ENCODE measurements at regions not wholly inside any gene's neighbourhood (a gene's known extent, or its start where the extent isn't known, plus 50 kb on each side); places are given as distances from the start of the nearest gene placed in this dataset.

DNA sequence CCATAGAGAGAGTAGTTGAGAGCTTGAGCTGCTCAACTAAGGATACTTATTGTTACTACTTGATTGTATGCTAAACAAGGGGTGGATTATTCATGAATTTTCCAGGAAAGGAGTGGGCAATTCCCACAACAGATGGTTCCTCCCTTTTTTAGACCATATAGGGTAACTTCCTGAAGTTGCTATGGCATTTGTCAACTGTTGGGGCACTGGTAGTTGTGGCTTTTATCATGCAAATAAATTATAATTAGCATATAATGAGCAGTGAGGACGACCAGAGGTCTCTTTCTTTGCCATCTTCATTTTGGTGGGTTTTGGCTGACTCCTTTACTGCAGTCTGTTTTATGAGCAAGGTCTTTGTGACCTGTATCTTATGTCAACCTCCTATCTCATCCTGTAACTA lies 1403.5 kb upstream of the PABPC4L start:
- WGBS, 5 donors = 18 to 50% (median 23%) methylated on average over 1 of the region's 1 CpG
- no peaks in the 10 kb centered on the region for H3K4me1 ChIP-seq
- intact Hi-C loops (cut with DNase I; ENCODE audit: low total_unique reads) = no loop called here
- H3K27ac ChIP-seq = no peak overlapping the region
- DNase-seq = no peak
- H3K4me3 ChIP-seq = no peak overlapping the region
- H3K27me3 ChIP-seq (replicated peaks in 1 of 7) = no peaks in the 10 kb centered on the region
- peaks cover 0 to 30% (median 19%) of the 10 kb centered on the region in 8 donors for H3K9me3 ChIP-seq
- TF ChIP-seq, protein P1, sequence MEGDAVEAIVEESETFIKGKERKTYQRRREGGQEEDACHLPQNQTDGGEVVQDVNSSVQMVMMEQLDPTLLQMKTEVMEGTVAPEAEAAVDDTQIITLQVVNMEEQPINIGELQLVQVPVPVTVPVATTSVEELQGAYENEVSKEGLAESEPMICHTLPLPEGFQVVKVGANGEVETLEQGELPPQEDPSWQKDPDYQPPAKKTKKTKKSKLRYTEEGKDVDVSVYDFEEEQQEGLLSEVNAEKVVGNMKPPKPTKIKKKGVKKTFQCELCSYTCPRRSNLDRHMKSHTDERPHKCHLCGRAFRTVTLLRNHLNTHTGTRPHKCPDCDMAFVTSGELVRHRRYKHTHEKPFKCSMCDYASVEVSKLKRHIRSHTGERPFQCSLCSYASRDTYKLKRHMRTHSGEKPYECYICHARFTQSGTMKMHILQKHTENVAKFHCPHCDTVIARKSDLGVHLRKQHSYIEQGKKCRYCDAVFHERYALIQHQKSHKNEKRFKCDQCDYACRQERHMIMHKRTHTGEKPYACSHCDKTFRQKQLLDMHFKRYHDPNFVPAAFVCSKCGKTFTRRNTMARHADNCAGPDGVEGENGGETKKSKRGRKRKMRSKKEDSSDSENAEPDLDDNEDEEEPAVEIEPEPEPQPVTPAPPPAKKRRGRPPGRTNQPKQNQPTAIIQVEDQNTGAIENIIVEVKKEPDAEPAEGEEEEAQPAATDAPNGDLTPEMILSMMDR (IDR thresholded peaks at IDR 0.05 in 8 of 11, conservative IDR thresholded peaks at IDR 0.05 in 3 of 11) = no peak
- TF ChIP-seq POLR2AphosphoS5 (IDR thresholded peaks at IDR 0.05) (no peak), POLR2A (IDR thresholded peaks at IDR 0.05) (no peak)
- no peaks in the 10 kb centered on the region for H3K36me3 ChIP-seq

DNA sequence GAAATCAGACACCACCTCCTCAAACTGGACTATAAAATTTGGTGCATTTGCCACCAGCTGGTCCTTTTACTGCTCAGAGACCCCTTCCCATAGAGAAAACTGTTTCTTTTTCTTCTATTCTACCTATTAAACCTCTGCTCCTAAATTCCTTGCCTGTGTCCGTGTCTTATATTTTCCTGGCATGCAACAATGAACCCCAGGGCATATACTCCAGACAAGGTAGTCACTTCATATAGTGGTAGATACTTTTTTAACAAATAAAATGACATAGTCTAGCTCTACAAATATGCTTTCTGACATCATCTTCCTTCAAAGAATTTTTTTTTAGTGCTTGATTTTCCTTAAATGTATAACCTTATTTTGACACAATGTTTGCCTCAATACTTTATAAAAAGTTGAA lies 1402.9 kb upstream of the PABPC4L start:
- Histone ChIP-seq H3K9me3 (peaks cover 0 to 36% (median 25%) of the 10 kb centered on the region in 8 donors), H3K27me3 (replicated peaks in 1 of 7) (no peaks in the 10 kb centered on the region), H3K27ac (no peak overlapping the region), H3K36me3 (no peaks in the 10 kb centered on the region), H3K4me3 (no peak overlapping the region), H3K4me1 (no peaks in the 10 kb centered on the region)
- intact Hi-C loops (cut with DNase I; ENCODE audit: low total_unique reads) = no loop called here
- TF ChIP-seq, protein P1 (IDR thresholded peaks at IDR 0.05 in 8 of 11, conservative IDR thresholded peaks at IDR 0.05 in 3 of 11) = no peak
- TF ChIP-seq POLR2A (IDR thresholded peaks at IDR 0.05) = no peak
- TF ChIP-seq POLR2AphosphoS5 (IDR thresholded peaks at IDR 0.05) = no peak
- 63 to 94% (median 78%) methylated on average over 1 of the region's 1 CpG for WGBS, 5 donors
- no peak for DNase-seq

DNA sequence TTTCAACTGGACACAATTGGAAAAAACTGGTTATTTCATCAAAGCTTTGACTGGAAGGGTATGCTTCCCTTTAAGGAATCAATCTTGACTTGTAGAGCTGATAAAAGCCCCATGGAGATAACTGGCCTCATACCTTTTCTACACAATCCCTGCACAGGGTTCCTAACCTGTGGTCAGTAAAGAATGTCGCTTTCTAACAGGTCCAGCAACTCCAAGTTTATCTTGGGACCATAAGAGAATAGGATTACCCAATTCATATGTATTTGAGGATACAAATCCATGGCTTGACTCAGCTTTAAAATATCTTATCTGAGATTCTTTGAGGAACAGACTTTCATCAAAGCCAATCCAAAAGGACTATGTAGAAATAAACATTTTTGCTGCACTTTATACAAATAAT lies 1399.8 kb upstream of the PABPC4L start:
- Histone ChIP-seq H3K27me3 (replicated peaks in 1 of 7) (no peaks in the 10 kb centered on the region), H3K36me3 (no peaks in the 10 kb centered on the region), H3K4me3 (no peak overlapping the region), H3K9me3 (peaks cover 0 to 62% (median 52%) of the 10 kb centered on the region in 8 donors), H3K27ac (no peak overlapping the region), H3K4me1 (no peaks in the 10 kb centered on the region)
- WGBS, 5 donors = 38 to 77% (median 53%) methylated on average over 1 of the region's 1 CpG
- intact Hi-C loops (cut with DNase I; ENCODE audit: low total_unique reads) = no loop called here
- no peak for TF ChIP-seq POLR2AphosphoS5 (IDR thresholded peaks at IDR 0.05)
- TF ChIP-seq, protein P1 (IDR thresholded peaks at IDR 0.05 in 8 of 11, conservative IDR thresholded peaks at IDR 0.05 in 3 of 11) = no peak
- TF ChIP-seq POLR2A (IDR thresholded peaks at IDR 0.05) = no peak
- DNase-seq = no peak

DNA sequence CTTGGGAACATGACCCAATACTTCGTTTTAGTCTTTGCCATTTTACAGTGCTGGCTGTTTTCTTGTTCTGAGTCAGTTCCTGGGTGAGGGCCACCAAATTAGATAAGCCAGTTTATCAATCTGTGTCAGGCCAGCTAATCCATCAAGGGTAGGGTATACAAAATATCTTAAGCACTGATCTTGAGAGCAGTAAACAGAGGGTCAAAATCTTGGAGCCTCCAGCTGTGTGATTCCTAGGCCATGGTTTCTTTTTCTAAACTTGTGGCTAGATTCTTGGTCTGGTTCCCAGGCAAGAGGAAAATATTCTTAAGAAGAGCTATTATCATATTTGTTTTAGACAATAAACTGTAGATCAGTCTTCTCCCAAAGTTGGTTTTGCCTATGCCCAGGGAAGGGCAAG lies 1396.6 kb upstream of the PABPC4L start:
- intact Hi-C loops (cut with DNase I; ENCODE audit: low total_unique reads) = no loop called here
- 36 to 48% (median 40%) methylated on average over 1 of the region's 1 CpG for WGBS, 5 donors

More for the DNA sequence above, 1396.6 kb upstream of the PABPC4L start:
- TF ChIP-seq, protein P1 (IDR thresholded peaks at IDR 0.05 in 8 of 11, conservative IDR thresholded peaks at IDR 0.05 in 3 of 11) = no peak
- TF ChIP-seq POLR2A (IDR thresholded peaks at IDR 0.05) = no peak
- no peak for TF ChIP-seq POLR2AphosphoS5 (IDR thresholded peaks at IDR 0.05)
- Histone ChIP-seq H3K27ac (no peak overlapping the region), H3K27me3 (replicated peaks in 1 of 7) (no peaks in the 10 kb centered on the region), H3K36me3 (no peaks in the 10 kb centered on the region), H3K9me3 (peaks cover 0 to 75% (median 61%) of the 10 kb centered on the region in 8 donors), H3K4me3 (no peak overlapping the region), H3K4me1 (no peaks in the 10 kb centered on the region)
- no peak for DNase-seq
